ENCODE measurements at regions not wholly inside any gene's neighbourhood (a gene's known extent, or its start where the extent isn't known, plus 50 kb on each side); places are given as distances from the start of the nearest gene placed in this dataset.

DNA sequence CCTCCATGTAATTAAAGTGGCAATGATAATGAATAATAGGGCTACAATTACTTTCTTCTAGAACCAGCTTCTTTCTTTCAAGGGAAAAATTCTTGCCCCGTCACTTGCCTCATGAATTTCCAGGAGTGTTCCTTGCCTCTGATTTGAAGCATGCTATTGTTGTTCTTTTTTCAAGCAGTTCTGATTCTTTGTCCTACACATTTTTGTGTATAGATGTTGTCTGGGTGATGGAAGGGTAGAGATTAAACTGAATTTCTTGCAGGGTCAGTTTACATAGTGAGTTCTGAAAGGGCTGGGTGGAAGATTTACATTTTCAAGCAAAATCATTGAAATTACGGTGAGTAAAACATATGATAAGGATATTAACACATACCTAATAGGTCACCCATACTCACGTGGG lies 107.0 kb upstream of the TENM3 start:
- TF ChIP-seq, protein P1, sequence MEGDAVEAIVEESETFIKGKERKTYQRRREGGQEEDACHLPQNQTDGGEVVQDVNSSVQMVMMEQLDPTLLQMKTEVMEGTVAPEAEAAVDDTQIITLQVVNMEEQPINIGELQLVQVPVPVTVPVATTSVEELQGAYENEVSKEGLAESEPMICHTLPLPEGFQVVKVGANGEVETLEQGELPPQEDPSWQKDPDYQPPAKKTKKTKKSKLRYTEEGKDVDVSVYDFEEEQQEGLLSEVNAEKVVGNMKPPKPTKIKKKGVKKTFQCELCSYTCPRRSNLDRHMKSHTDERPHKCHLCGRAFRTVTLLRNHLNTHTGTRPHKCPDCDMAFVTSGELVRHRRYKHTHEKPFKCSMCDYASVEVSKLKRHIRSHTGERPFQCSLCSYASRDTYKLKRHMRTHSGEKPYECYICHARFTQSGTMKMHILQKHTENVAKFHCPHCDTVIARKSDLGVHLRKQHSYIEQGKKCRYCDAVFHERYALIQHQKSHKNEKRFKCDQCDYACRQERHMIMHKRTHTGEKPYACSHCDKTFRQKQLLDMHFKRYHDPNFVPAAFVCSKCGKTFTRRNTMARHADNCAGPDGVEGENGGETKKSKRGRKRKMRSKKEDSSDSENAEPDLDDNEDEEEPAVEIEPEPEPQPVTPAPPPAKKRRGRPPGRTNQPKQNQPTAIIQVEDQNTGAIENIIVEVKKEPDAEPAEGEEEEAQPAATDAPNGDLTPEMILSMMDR (IDR thresholded peaks at IDR 0.05; ENCODE audit: borderline replicate concordance, extremely low read depth, low read length, poor library complexity, severe bottlenecking), result no peak
- no peak for TF ChIP-seq EZH2 (IDR thresholded peaks at IDR 0.05; ENCODE audit: borderline replicate concordance, low read depth, low read length, severe bottlenecking)
